GM20431 (cell line): ENCODE measurements at regions not wholly inside any gene's neighbourhood (a gene's known extent, or its start where the extent isn't known, plus 50 kb on each side); places are given as distances from the start of the nearest gene placed in this dataset.
"Not testable (repeated sequence)": the region's sequence is repeated elsewhere in the genome, so short reads cannot be mapped to it uniquely, and the experiment has no call there.

Source experiments
- in situ Hi-C: fragments of 300-500 bp; cut with MseI, MboI; formaldehyde crosslinking; loops from one replicate; pipeline ENCODE4 v1.15.0; 2020; ENCODE audit warnings: low sequenced_read_pairs; ENCODE audit not compliant: unreplicated experiment

GRCh38 chr11:13128354-13128753 is 119.2 kb downstream of the RASSF10 start:
- in situ Hi-C loops: no loop called here

GRCh38 chr11:13134066-13134465 is 125.0 kb downstream of the RASSF10 start:
- in situ Hi-C loops: no loop called here

GRCh38 chr11:13134886-13135285 is 125.8 kb downstream of the RASSF10 start:
- in situ Hi-C loops: no loop called here

- in situ Hi-C loops: no loop called here
These were observed 126.5 kb downstream of the RASSF10 start for GRCh38 chr11:13135385-13136271.

GRCh38 chr11:13136272-13136596 is 127.1 kb downstream of the RASSF10 start:
- in situ Hi-C loops: no loop called here

GRCh38 chr11:13137844-13138301 is 128.8 kb downstream of the RASSF10 start:
- in situ Hi-C loops: no loop called here

GRCh38 chr11:13139085-13139484 is 130.0 kb downstream of the RASSF10 start:
- in situ Hi-C loops: not testable (repeated sequence)

GRCh38 chr11:13140028-13140870 is 131.1 kb downstream of the RASSF10 start:
- in situ Hi-C loops: no loop called here

- in situ Hi-C loops: no loop called here
These were observed 131.9 kb downstream of the RASSF10 start for GRCh38 chr11:13140873-13141655.

GRCh38 chr11:13141731-13142709 is 132.9 kb downstream of the RASSF10 start:
- in situ Hi-C loops: no loop called here

- in situ Hi-C loops: no loop called here
These were observed 133.9 kb upstream of the BMAL1 start for GRCh38 chr11:13143486-13144297.

GRCh38 chr11:13145461-13145860 is 132.1 kb upstream of the BMAL1 start:
- in situ Hi-C loops: no loop called here

GRCh38 chr11:13149991-13150390 is 127.6 kb upstream of the BMAL1 start:
- in situ Hi-C loops: no loop called here

- in situ Hi-C loops: no loop called here
These were observed 127.1 kb upstream of the BMAL1 start for GRCh38 chr11:13150487-13150886.

GRCh38 chr11:13152264-13152663 is 125.3 kb upstream of the BMAL1 start:
- in situ Hi-C loops: no loop called here

GRCh38 chr11:13152736-13153541 is 124.7 kb upstream of the BMAL1 start:
- in situ Hi-C loops: no loop called here

- in situ Hi-C loops: not testable (repeated sequence)
These were observed 123.2 kb upstream of the BMAL1 start for GRCh38 chr11:13154374-13154773.

GRCh38 chr11:13160346-13160745 is 117.2 kb upstream of the BMAL1 start:
- in situ Hi-C loops: no loop called here
